Natural killer cell (primary cell): ENCODE measurements at regions not wholly inside any gene's neighbourhood (a gene's known extent, or its start where the extent isn't known, plus 50 kb on each side); places are given as distances from the start of the nearest gene placed in this dataset.

Source experiments
- ATAC-seq, 3 donors: fragments of 150-1000 bp in 2 of 3; fragments of 200-7000 bp in 1 of 3; cut with Tn5 transposase; 1 replicate in 1 of 3; 2 replicates in 2 of 3; pipeline ENCODE4 v1.10.0; 2021; ENCODE audit warnings: mild to moderate bottlenecking in 2 of 3, moderate library complexity in 2 of 3
- DNase-seq, 2 donors: peaks; one replicate each; pipeline versions ENCODE4 v3.0.0 to v3.0.0-alpha.2; 2013 to 2021; ENCODE audit warnings: mixed read lengths in 1 of 2
- H3K27ac ChIP-seq: one replicate; pipeline ENCODE4 v1.5.1; 2013; ENCODE audit warnings: mild to moderate bottlenecking, low read length
- H3K27me3 ChIP-seq: one replicate; pipeline ENCODE4 v1.6.1; 2013; ENCODE audit warnings: low read length; ENCODE audit not compliant: control insufficient read depth, insufficient read depth
- H3K36me3 ChIP-seq: one replicate; pipeline ENCODE4 v1.6.1; 2013; ENCODE audit warnings: low read length; ENCODE audit not compliant: control insufficient read depth, insufficient read depth
- H3K4me1 ChIP-seq: one replicate; pipeline ENCODE4 v1.6.1; 2013; ENCODE audit warnings: low read length; ENCODE audit not compliant: control insufficient read depth, insufficient read depth
- H3K4me3 ChIP-seq: one replicate; pipeline ENCODE4 v1.5.1; 2013; ENCODE audit warnings: low read length
- H3K9me3 ChIP-seq: one replicate; pipeline ENCODE4 v1.6.1; 2013; ENCODE audit warnings: low read length; ENCODE audit not compliant: control insufficient read depth, insufficient read depth
- H3K27ac Mint-ChIP-seq, 2 donors: one replicate each; pipeline ENCODE4 v1.8.0; 2022; ENCODE audit warnings: mild to moderate bottlenecking in 2 of 2, mixed read lengths in 2 of 2, moderate library complexity in 1 of 2
- H3K27me3 Mint-ChIP-seq, 2 donors: one replicate each; pipeline ENCODE4 v1.8.0; 2022; ENCODE audit warnings: low read depth in 2 of 2, mixed read lengths in 2 of 2
- H3K36me3 Mint-ChIP-seq: one replicate; pipeline ENCODE4 v1.8.0; 2022; ENCODE audit warnings: mixed read lengths
- H3K4me1 Mint-ChIP-seq, 2 donors: one replicate each; pipeline ENCODE4 v1.8.0; 2022; ENCODE audit warnings: mixed read lengths in 2 of 2
- H3K4me3 Mint-ChIP-seq: one replicate; pipeline ENCODE4 v1.8.0; 2022; ENCODE audit warnings: mild to moderate bottlenecking, moderate library complexity, mixed read lengths
- H3K9me3 Mint-ChIP-seq, 2 donors: one replicate each; pipeline ENCODE4 v1.8.0; 2022; ENCODE audit warnings: mixed read lengths in 2 of 2
- WGBS: methylation state at CpG from one replicate; pipeline ENCODE4 v1.1.7; 2013; ENCODE audit warnings: missing lambda C conversion rate; ENCODE audit not compliant: insufficient coverage; 5-methylcytosine and 5-hydroxymethylcytosine counted together
- intact Hi-C: fragments of 100-400 bp; cut with micrococcal nuclease; formaldehyde crosslinking; loops from one replicate; pipeline ENCODE4 v1.14.2; 2022
- TF ChIP-seq, protein P1 (sequence below): fragments of 200-600 bp; IDR thresholded peaks from one replicate; pipeline ENCODE4 v1.8.0; 2022; ENCODE audit warnings: antibody characterized with exemption

GRCh38 chr20:40175296-40175695 is 513.7 kb downstream of the MAFB start:
- peaks cover 0 to 2% of the 10 kb centered on the region in 2 donors for H3K9me3 Mint-ChIP-seq
- peaks cover 2% of the 10 kb centered on the region for H3K27me3 ChIP-seq
- H3K27me3 Mint-ChIP-seq = peaks cover 9 to 11% of the 10 kb centered on the region in 2 donors
- no peaks in the 10 kb centered on the region for H3K9me3 ChIP-seq
- TF ChIP-seq, protein P1, sequence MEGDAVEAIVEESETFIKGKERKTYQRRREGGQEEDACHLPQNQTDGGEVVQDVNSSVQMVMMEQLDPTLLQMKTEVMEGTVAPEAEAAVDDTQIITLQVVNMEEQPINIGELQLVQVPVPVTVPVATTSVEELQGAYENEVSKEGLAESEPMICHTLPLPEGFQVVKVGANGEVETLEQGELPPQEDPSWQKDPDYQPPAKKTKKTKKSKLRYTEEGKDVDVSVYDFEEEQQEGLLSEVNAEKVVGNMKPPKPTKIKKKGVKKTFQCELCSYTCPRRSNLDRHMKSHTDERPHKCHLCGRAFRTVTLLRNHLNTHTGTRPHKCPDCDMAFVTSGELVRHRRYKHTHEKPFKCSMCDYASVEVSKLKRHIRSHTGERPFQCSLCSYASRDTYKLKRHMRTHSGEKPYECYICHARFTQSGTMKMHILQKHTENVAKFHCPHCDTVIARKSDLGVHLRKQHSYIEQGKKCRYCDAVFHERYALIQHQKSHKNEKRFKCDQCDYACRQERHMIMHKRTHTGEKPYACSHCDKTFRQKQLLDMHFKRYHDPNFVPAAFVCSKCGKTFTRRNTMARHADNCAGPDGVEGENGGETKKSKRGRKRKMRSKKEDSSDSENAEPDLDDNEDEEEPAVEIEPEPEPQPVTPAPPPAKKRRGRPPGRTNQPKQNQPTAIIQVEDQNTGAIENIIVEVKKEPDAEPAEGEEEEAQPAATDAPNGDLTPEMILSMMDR = no peak
- H3K4me3 Mint-ChIP-seq = no peak overlapping the region
- H3K4me1 Mint-ChIP-seq = no peaks in the 10 kb centered on the region
- ATAC-seq (no peak), DNase-seq (no peak)
- intact Hi-C loops = no loop called here
- H3K4me3 ChIP-seq = no peak overlapping the region
- WGBS = 88% methylated on average over 1 of the region's 1 CpG
- H3K4me1 ChIP-seq = no peaks in the 10 kb centered on the region
- no peak overlapping the region for H3K27ac ChIP-seq
- H3K27ac Mint-ChIP-seq = no peak overlapping the region
- no peaks in the 10 kb centered on the region for H3K36me3 ChIP-seq
- H3K36me3 Mint-ChIP-seq = no peaks in the 10 kb centered on the region

DNA sequence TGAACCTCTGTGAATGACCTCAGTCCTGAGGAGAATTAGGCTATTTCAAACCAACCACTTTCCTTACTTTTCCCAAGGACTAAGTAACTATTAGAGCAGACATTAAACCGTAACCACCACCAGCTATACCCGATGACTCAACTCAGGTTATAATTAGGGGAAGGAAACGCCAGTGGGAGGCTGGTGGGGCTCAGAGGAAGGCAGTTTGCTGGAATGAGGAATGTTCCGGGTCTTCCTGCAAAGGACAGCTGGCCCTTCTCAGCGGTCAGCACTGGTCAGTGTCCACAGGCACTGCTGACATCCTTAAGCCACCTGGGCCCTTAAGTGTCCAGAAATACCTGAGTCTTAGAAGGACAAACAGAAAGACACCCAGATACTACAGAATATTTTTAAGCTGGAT is 515.2 kb downstream of the MAFB start:
- peaks cover 2% of the 10 kb centered on the region for H3K27me3 ChIP-seq
- intact Hi-C loops = no loop called here
- H3K9me3 ChIP-seq = no peaks in the 10 kb centered on the region
- no peaks in the 10 kb centered on the region for H3K36me3 ChIP-seq
- WGBS = 16% methylated on average over 3 of the region's 5 CpGs
- H3K36me3 Mint-ChIP-seq = no peaks in the 10 kb centered on the region
- DNase-seq = no peak
- H3K4me3 ChIP-seq = no peak overlapping the region
- H3K27ac ChIP-seq = no peak overlapping the region
- TF ChIP-seq, protein P1 = no peak
- no peak for ATAC-seq
- H3K4me3 Mint-ChIP-seq = no peak overlapping the region
- H3K27ac Mint-ChIP-seq = no peak overlapping the region
- H3K9me3 Mint-ChIP-seq = peaks cover 0 to 2% of the 10 kb centered on the region in 2 donors
- H3K4me1 ChIP-seq = no peaks in the 10 kb centered on the region
- peaks cover 10 to 11% of the 10 kb centered on the region in 2 donors for H3K27me3 Mint-ChIP-seq
- no peaks in the 10 kb centered on the region for H3K4me1 Mint-ChIP-seq

- H3K27ac ChIP-seq = no peak overlapping the region
- ATAC-seq = no peak
- no peak overlapping the region for H3K4me3 ChIP-seq
- no peak for DNase-seq
- Mint-ChIP-seq H3K9me3 (peaks cover 0 to 2% of the 10 kb centered on the region in 2 donors), H3K36me3 (no peaks in the 10 kb centered on the region), H3K4me1 (no peaks in the 10 kb centered on the region), H3K4me3 (no peak overlapping the region), H3K27me3 (peaks cover 2 to 14% of the 10 kb centered on the region in 2 donors), H3K27ac (no peak overlapping the region)
- peaks cover 2% of the 10 kb centered on the region for H3K27me3 ChIP-seq
- intact Hi-C loops = no loop called here
- TF ChIP-seq, protein P1 = no peak
- no peaks in the 10 kb centered on the region for H3K9me3 ChIP-seq
- H3K4me1 ChIP-seq = no peaks in the 10 kb centered on the region
- H3K36me3 ChIP-seq = no peaks in the 10 kb centered on the region
- 87% methylated on average over 1 of the region's 2 CpGs for WGBS
These were observed 519.9 kb downstream of the MAFB start for GRCh38 chr20:40168981-40169620.

DNA sequence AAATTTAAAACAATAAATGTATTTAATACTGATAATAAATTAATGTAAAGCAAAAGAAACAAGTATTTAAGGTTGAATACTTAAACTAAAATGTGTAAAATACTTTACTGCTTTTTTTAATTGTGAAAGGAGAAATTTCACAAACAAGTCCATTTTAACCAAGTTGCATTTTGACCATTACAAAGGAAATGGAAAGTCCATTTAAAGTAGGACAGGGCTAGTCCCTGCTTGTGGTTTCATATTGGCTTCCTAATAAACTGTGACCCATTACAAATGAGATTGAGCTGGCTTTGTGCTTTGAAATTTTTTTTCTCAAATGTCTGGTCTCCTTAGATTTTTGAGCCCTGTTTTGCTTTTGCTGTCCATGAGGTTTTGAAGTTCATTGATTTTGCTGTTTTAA is 527.6 kb downstream of the MAFB start:
- Histone ChIP-seq H3K4me1 (no peaks in the 10 kb centered on the region), H3K4me3 (no peak overlapping the region), H3K9me3 (no peaks in the 10 kb centered on the region), H3K36me3 (no peaks in the 10 kb centered on the region), H3K27ac (no peak overlapping the region), H3K27me3 (no peaks in the 10 kb centered on the region)
- Mint-ChIP-seq H3K36me3 (no peaks in the 10 kb centered on the region), H3K27me3 (no peaks in the 10 kb centered on the region), H3K4me1 (no peaks in the 10 kb centered on the region), H3K4me3 (no peak overlapping the region), H3K27ac (no peak overlapping the region), H3K9me3 (no peaks in the 10 kb centered on the region)
- intact Hi-C loops = no loop called here
- ATAC-seq (no peak), DNase-seq (no peak)
- TF ChIP-seq, protein P1 = no peak
